ENCODE measurements at regions not wholly inside any gene's neighbourhood (a gene's known extent, or its start where the extent isn't known, plus 50 kb on each side); places are given as distances from the start of the nearest gene placed in this dataset.
A peak's percentile ranks its signal among the peaks of the same experiment; 100 is the strongest.

DNA sequence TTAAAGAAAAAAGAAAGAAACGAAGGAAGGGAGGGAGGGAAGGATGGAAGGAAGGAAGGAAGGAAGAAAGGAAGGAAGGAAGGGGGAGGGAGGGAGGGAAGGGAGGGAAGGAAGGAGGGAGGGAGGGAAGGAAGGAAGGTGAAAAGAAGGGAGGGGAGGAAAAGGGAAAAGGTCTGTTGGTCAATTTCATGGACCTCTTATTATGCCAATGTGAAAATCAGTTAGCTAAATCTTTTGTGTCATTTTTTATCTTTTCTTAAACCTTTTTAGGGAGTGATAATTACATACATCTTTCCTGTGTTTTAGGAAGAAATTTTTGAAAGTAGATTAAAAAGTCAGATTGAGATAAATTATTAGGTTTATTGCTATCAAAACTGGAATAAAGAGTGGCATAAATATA, 670.2 kb upstream of the CITED2 start:
- DNase-seq (ENCODE audit: low read depth) = no peak
- no peak for TF ChIP-seq CTCF (IDR thresholded peaks at IDR 0.05; ENCODE audit: insufficient read depth, low read depth, low read length, missing control alignments)
- no peak overlapping the region for H3K4me3 ChIP-seq (ENCODE audit: low read length)

GRCh38 chr6:140043762-140044378, 669.4 kb upstream of the CITED2 start:
- TF ChIP-seq CTCF (IDR thresholded peaks at IDR 0.05; ENCODE audit: insufficient read depth, low read depth, low read length, missing control alignments) = no peak
- DNase-seq (ENCODE audit: low read depth) = peak; percentile 82
- no peak overlapping the region for H3K4me3 ChIP-seq (ENCODE audit: low read length)

DNA sequence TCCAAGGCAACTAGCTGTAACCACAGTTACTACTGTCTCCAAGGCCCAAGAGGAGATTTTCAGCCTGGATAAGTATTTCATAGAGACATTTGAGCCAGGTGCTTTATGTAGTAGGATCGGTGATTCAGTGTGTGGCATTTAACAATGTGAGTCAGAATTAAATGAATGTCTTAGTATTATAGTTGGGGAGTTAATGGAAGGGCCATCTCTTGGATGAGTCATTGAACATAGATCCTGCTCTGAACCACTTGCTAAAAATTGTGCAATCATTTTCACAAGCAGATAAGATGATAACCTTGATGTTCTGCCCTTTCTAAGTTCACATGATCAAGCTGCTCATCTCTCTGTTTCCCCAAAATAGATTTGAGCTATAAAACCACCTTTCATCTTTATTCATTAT, 668.9 kb upstream of the CITED2 start:
- no peak for TF ChIP-seq CTCF (IDR thresholded peaks at IDR 0.05; ENCODE audit: insufficient read depth, low read depth, low read length, missing control alignments)
- no peak overlapping the region for H3K4me3 ChIP-seq (ENCODE audit: low read length)
- peak; percentile 95 for DNase-seq (ENCODE audit: low read depth)

DNA sequence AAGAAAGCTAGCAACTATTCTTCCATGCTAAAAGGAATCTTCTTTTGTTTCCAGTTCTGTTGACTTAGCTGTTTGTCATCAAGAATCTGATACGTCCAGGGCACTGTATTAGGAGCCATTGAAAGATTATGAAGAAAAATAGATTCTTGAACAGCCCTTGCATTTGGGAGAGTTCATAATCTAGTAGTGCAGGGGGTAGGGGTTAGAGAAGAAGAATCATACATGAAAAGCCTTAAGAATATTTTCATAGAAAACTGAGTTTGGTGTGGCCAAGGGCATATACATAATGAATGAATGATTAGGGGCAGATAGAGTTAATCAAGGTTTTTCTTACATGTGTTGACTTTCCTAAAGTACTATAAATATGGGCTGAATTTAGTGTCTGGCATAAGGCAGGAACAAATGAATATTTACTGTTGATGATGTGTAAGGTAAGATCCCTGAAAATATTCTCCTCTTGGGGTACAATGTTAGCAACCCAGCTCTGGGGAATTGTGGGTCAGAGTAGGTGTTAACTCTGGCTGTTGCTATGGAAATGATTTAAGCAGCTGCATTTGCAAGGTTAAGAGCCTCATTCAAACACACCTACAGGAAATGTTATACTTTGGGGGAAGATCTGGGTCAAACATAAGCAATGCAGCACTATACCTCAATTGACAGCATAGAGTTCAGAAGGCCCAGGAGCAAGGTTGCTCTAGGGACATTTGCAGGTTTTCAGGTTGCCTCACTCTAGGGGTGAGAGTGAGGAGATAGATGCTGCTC, 667.3 kb upstream of the CITED2 start:
- DNase-seq (ENCODE audit: low read depth) = no peak
- no peak for TF ChIP-seq CTCF (IDR thresholded peaks at IDR 0.05; ENCODE audit: insufficient read depth, low read depth, low read length, missing control alignments)
- H3K4me3 ChIP-seq (ENCODE audit: low read length) = no peak overlapping the region

GRCh38 chr6:140041056-140041455, 666.6 kb upstream of the CITED2 start:
- H3K4me3 ChIP-seq (ENCODE audit: low read length) = no peak overlapping the region
- TF ChIP-seq CTCF (IDR thresholded peaks at IDR 0.05; ENCODE audit: insufficient read depth, low read depth, low read length, missing control alignments) = no peak
- no peak for DNase-seq (ENCODE audit: low read depth)

GRCh38 chr6:140040396-140040795, 665.9 kb upstream of the CITED2 start:
- no peak for TF ChIP-seq CTCF (IDR thresholded peaks at IDR 0.05; ENCODE audit: insufficient read depth, low read depth, low read length, missing control alignments)
- no peak overlapping the region for H3K4me3 ChIP-seq (ENCODE audit: low read length)
- peak; percentile 78 for DNase-seq (ENCODE audit: low read depth)

DNA sequence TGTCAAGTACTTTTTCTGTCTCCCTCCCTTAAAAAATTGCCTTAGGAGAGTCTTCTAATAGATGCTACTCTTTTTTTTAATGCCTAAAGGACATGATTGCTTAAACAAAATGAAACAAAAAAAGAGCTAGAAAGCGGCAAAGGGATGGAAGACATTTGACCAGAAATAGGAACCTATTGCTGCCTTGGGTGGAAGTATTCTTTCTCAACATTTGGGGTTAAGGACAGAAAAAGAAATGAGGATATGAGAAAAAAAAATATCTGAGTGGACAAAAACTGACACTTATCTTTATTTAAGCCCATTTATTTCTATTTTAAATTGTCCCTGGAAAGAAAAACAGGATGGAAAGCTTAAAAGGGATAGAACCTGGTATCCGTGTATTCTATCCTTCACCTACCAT, 664.9 kb upstream of the CITED2 start:
- H3K4me3 ChIP-seq (ENCODE audit: low read length) = no peak overlapping the region
- DNase-seq (ENCODE audit: low read depth) = no peak
- no peak for TF ChIP-seq CTCF (IDR thresholded peaks at IDR 0.05; ENCODE audit: insufficient read depth, low read depth, low read length, missing control alignments)

Measured in epithelial cell of esophagus (primary cell).